ENCODE measurements at regions not wholly inside any gene's neighbourhood (a gene's known extent, or its start where the extent isn't known, plus 50 kb on each side); places are given as distances from the start of the nearest gene placed in this dataset.

- Histone ChIP-seq H3K4me2 (replicated peaks; ENCODE audit: low read depth, low read length, poor library complexity, severe bottlenecking) (no peak overlapping the region), H3K27ac (ENCODE audit: low read length in 2 of 2) (no peak overlapping the region), H3K9ac (ENCODE audit: low read length) (no peak overlapping the region), H3K27me3 (replicated peaks in 1 of 4; ENCODE audit: control extremely low read depth in 1 of 4, control insufficient read depth in 3 of 4, insufficient read depth in 4 of 4, low read length in 3 of 4) (peaks cover 0 to 3% (median 0%) of the 10 kb centered on the region in 4 experiments), H3K9me3 (ENCODE audit: control extremely low read depth in 1 of 3, control insufficient read depth in 2 of 3, insufficient read depth in 1 of 3, low read length in 2 of 3) (peaks cover 0 to 22% (median 0%) of the 10 kb centered on the region in 3 donors), H3K4me3 (ENCODE audit: control extremely low read depth in 1 of 5, extremely low read depth in 1 of 5, insufficient read depth in 1 of 5, low read depth in 2 of 5, low read length in 4 of 5) (no peak overlapping the region), H4K20me1 (ENCODE audit: control insufficient read depth, insufficient read depth, low read length, poor library complexity, severe bottlenecking) (no peaks in the 10 kb centered on the region), H3K4me1 (ENCODE audit: control insufficient read depth in 2 of 2, insufficient read depth in 2 of 2, low read length in 2 of 2) (no peaks in the 10 kb centered on the region), H3K36me3 (replicated peaks in 1 of 2; ENCODE audit: control extremely low read depth in 1 of 2, control insufficient read depth in 1 of 2, extremely low read depth in 1 of 2, insufficient read depth in 2 of 2, low read length in 1 of 2) (no peaks in the 10 kb centered on the region), H3K79me2 (ENCODE audit: control insufficient read depth, insufficient read depth, low read length) (no peaks in the 10 kb centered on the region), H2AFZ (ENCODE audit: insufficient read depth, low read depth, low read length, poor library complexity, severe bottlenecking) (no peak overlapping the region)
- DNase-seq (no peak), ATAC-seq (ENCODE audit: low read depth) (no peak)
- intact Hi-C loops (cut with micrococcal nuclease), result no loop called here
- Mint-ChIP-seq H3K27me3 (peaks cover 3% of the 10 kb centered on the region), H3K4me1 (no peaks in the 10 kb centered on the region), H3K4me3 (no peak overlapping the region), H3K9me3 (ENCODE audit: insufficient read depth) (no peaks in the 10 kb centered on the region), H3K27ac (no peak overlapping the region)
- no peak for TF ChIP-seq EZH2 (IDR thresholded peaks at IDR 0.05; ENCODE audit: borderline replicate concordance, insufficient read depth, low read depth, low read length, poor library complexity, severe bottlenecking)
- TF ChIP-seq CTCF (IDR thresholded peaks at IDR 0.05), result no peak
- WGBS (ENCODE audit: insufficient coverage), result 91% methylated on average over 9 of the region's 11 CpGs
- ChIA-PET CTCF (no interaction called here), POLR2A (no interaction called here)
Measured at GRCh38 chr7:156092307-156092706, 280.0 kb upstream of the SHH start.

DNA sequence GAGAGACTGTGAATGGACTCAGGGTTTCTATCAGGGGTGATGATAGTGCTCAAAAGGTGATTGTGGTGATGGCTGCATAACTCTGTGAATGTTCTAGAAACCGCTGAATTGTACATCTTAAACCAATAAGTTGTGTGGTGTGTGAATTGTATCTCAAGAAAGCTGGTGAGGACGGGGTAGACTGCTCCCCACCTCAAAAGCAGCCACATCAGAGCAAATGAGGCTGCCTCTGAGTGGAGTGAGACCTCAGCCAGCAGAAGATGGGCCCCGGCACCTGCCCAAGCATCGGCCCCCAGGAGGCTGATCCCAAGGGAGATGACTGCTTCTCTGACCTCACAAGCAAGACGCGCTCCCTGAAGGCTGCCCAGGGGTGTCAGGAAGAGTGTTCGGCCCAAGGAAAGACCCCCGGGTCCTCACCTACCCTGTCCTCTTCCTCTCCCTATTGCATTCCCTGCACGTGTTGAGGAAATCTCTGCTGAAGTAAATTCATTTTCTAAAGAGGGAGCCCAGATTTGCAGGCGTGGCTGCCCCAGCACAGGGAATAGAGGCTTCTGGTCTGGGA is 279.3 kb upstream of the SHH start:
- ATAC-seq (ENCODE audit: low read depth) (no peak), DNase-seq (no peak)
- no peak for TF ChIP-seq EZH2 (IDR thresholded peaks at IDR 0.05; ENCODE audit: borderline replicate concordance, insufficient read depth, low read depth, low read length, poor library complexity, severe bottlenecking)
- TF ChIP-seq CTCF (IDR thresholded peaks at IDR 0.05), result no peak
- intact Hi-C loops (cut with micrococcal nuclease), result no loop called here
- no peaks in the 10 kb centered on the region for H4K20me1 ChIP-seq (ENCODE audit: control insufficient read depth, insufficient read depth, low read length, poor library complexity, severe bottlenecking)
- no peaks in the 10 kb centered on the region for H3K79me2 ChIP-seq (ENCODE audit: control insufficient read depth, insufficient read depth, low read length)
- H3K9ac ChIP-seq (ENCODE audit: low read length), result no peak overlapping the region
- peaks cover 0 to 3% (median 0%) of the 10 kb centered on the region in 4 experiments for H3K27me3 ChIP-seq (replicated peaks in 1 of 4; ENCODE audit: control extremely low read depth in 1 of 4, control insufficient read depth in 3 of 4, insufficient read depth in 4 of 4, low read length in 3 of 4)
- H3K4me1 ChIP-seq (ENCODE audit: control insufficient read depth in 2 of 2, insufficient read depth in 2 of 2, low read length in 2 of 2), result no peaks in the 10 kb centered on the region
- H2AFZ ChIP-seq (ENCODE audit: insufficient read depth, low read depth, low read length, poor library complexity, severe bottlenecking), result no peak overlapping the region
- no peak overlapping the region for H3K27ac Mint-ChIP-seq
- no peak overlapping the region for H3K4me3 Mint-ChIP-seq
- no peaks in the 10 kb centered on the region for H3K4me1 Mint-ChIP-seq
- POLR2A ChIA-PET, result no interaction called here
- no peak overlapping the region for H3K4me2 ChIP-seq (replicated peaks; ENCODE audit: low read depth, low read length, poor library complexity, severe bottlenecking)
- peaks cover 0 to 19% (median 0%) of the 10 kb centered on the region in 3 donors for H3K9me3 ChIP-seq (ENCODE audit: control extremely low read depth in 1 of 3, control insufficient read depth in 2 of 3, insufficient read depth in 1 of 3, low read length in 2 of 3)
- H3K4me3 ChIP-seq (ENCODE audit: control extremely low read depth in 1 of 5, extremely low read depth in 1 of 5, insufficient read depth in 1 of 5, low read depth in 2 of 5, low read length in 4 of 5), result no peak overlapping the region
- 78% methylated on average over 4 of the region's 10 CpGs for WGBS (ENCODE audit: insufficient coverage)
- no peak overlapping the region for H3K27ac ChIP-seq (ENCODE audit: low read length in 2 of 2)
- H3K27me3 Mint-ChIP-seq, result peaks cover 3% of the 10 kb centered on the region
- no peaks in the 10 kb centered on the region for H3K9me3 Mint-ChIP-seq (ENCODE audit: insufficient read depth)
- H3K36me3 ChIP-seq (replicated peaks in 1 of 2; ENCODE audit: control extremely low read depth in 1 of 2, control insufficient read depth in 1 of 2, extremely low read depth in 1 of 2, insufficient read depth in 2 of 2, low read length in 1 of 2), result no peaks in the 10 kb centered on the region
- CTCF ChIA-PET, result no interaction called here

All from B cell (primary cell).